ENCODE measurements at regions not wholly inside any gene's neighbourhood (a gene's known extent, or its start where the extent isn't known, plus 50 kb on each side); places are given as distances from the start of the nearest gene placed in this dataset.

DNA sequence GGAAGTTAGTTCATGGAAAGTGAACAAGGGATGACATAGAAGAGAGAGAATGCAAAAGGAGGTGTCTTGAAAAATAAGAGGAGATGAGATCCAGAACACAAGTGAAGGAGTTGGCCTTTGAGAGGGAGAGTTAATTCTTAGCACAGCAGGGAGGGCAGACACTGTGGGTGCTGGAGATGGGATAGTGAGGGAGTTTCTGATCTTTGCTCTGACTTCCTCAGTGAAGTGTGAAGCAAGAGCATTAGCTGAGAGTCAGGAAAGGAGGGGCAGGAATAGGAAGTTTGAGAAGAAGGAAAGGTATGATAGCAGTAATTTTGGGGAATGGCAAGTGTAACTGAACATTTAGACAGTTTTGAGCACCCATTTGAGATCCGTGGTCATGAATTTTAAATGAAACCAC, 75.8 kb upstream of the COCH start:
- DNase-seq (ENCODE audit: low read depth in 1 of 2, low spot score in 1 of 2): no peak
- TF ChIP-seq, protein P1, sequence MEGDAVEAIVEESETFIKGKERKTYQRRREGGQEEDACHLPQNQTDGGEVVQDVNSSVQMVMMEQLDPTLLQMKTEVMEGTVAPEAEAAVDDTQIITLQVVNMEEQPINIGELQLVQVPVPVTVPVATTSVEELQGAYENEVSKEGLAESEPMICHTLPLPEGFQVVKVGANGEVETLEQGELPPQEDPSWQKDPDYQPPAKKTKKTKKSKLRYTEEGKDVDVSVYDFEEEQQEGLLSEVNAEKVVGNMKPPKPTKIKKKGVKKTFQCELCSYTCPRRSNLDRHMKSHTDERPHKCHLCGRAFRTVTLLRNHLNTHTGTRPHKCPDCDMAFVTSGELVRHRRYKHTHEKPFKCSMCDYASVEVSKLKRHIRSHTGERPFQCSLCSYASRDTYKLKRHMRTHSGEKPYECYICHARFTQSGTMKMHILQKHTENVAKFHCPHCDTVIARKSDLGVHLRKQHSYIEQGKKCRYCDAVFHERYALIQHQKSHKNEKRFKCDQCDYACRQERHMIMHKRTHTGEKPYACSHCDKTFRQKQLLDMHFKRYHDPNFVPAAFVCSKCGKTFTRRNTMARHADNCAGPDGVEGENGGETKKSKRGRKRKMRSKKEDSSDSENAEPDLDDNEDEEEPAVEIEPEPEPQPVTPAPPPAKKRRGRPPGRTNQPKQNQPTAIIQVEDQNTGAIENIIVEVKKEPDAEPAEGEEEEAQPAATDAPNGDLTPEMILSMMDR (IDR thresholded peaks at IDR 0.05; ENCODE audit: insufficient read depth, low read length): no peak
- 0 out of 2 replicates have a peak, but pooled peaks have one; percentile 11 for TF ChIP-seq SPI1 (IDR thresholded peaks at IDR 0.05; ENCODE audit: borderline replicate concordance, low read depth)
- no peak overlapping the region for H3K27ac ChIP-seq (replicated peaks)
- H3K27me3 ChIP-seq (ENCODE audit: insufficient read depth, poor library complexity, severe bottlenecking): no peaks in the 10 kb centered on the region
- H3K4me3 ChIP-seq (replicated peaks; ENCODE audit: insufficient read depth, low read length): no peak overlapping the region

DNA sequence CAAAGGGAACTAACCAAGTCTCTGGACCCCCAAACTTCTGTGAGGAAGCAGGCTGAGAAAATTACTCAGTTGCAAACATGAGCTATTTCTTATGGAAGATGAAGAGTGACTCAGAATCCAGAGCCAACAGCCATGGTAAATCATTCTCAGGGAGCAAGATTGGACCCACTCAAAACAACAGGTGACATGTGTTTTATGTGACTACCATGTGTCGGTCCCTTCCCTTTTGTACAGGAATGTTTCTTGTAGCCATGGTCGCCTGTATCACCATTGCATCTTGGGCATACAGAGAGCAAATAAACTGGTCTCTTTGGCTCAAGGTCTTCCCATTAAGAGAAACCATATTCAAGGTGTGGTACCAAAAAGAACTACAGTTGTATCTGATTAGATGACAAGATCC, 75.4 kb upstream of the COCH start:
- TF ChIP-seq, protein P2, sequence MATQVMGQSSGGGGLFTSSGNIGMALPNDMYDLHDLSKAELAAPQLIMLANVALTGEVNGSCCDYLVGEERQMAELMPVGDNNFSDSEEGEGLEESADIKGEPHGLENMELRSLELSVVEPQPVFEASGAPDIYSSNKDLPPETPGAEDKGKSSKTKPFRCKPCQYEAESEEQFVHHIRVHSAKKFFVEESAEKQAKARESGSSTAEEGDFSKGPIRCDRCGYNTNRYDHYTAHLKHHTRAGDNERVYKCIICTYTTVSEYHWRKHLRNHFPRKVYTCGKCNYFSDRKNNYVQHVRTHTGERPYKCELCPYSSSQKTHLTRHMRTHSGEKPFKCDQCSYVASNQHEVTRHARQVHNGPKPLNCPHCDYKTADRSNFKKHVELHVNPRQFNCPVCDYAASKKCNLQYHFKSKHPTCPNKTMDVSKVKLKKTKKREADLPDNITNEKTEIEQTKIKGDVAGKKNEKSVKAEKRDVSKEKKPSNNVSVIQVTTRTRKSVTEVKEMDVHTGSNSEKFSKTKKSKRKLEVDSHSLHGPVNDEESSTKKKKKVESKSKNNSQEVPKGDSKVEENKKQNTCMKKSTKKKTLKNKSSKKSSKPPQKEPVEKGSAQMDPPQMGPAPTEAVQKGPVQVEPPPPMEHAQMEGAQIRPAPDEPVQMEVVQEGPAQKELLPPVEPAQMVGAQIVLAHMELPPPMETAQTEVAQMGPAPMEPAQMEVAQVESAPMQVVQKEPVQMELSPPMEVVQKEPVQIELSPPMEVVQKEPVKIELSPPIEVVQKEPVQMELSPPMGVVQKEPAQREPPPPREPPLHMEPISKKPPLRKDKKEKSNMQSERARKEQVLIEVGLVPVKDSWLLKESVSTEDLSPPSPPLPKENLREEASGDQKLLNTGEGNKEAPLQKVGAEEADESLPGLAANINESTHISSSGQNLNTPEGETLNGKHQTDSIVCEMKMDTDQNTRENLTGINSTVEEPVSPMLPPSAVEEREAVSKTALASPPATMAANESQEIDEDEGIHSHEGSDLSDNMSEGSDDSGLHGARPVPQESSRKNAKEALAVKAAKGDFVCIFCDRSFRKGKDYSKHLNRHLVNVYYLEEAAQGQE (IDR thresholded peaks at IDR 0.05; ENCODE audit: insufficient replicate concordance, low read depth): no peak
- TF ChIP-seq SPI1 (IDR thresholded peaks at IDR 0.05; ENCODE audit: borderline replicate concordance, low read depth): no peak
- no peak for TF ChIP-seq GABPA (IDR thresholded peaks at IDR 0.05; ENCODE audit: low read depth)
- TF ChIP-seq POLR2AphosphoS5 (IDR thresholded peaks at IDR 0.05; ENCODE audit: low read depth): no peak
- TF ChIP-seq, protein P1 (IDR thresholded peaks at IDR 0.05; ENCODE audit: insufficient read depth, low read length): no peak
- Histone ChIP-seq H3K4me3 (replicated peaks; ENCODE audit: insufficient read depth, low read length) (no peak overlapping the region), H3K27me3 (ENCODE audit: insufficient read depth, poor library complexity, severe bottlenecking) (no peaks in the 10 kb centered on the region), H3K27ac (replicated peaks) (no peak overlapping the region)
- no peak for DNase-seq (ENCODE audit: low read depth in 1 of 2, low spot score in 1 of 2)

DNA sequence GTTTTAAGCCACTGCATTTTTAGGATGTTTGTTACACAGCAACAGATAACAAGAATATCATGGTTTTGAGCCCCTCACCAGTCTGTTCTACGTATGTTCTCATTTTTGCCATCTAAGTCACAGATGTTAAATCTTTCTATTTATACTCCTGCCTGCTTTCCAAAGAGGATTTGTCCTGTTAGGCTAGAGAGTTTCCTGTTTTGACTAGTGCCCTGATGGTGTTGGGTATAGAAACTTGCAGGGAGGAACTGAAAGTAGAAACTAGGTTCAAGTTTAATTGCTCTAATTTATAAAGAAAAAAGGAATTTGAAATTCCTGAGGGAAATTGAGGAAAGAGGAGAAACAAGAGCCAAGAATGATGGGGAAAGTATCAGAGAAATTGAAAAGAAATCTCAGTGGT, 74.4 kb upstream of the COCH start:
- no peak for DNase-seq (ENCODE audit: low read depth in 1 of 2, low spot score in 1 of 2)
- Histone ChIP-seq H3K4me3 (replicated peaks; ENCODE audit: insufficient read depth, low read length) (no peak overlapping the region), H3K27ac (replicated peaks) (no peak overlapping the region), H3K27me3 (ENCODE audit: insufficient read depth, poor library complexity, severe bottlenecking) (no peaks in the 10 kb centered on the region)
- TF ChIP-seq, protein P1 (IDR thresholded peaks at IDR 0.05; ENCODE audit: insufficient read depth, low read length): no peak
- TF ChIP-seq SPI1 (IDR thresholded peaks at IDR 0.05; ENCODE audit: borderline replicate concordance, low read depth) (no peak), POLR2AphosphoS5 (IDR thresholded peaks at IDR 0.05; ENCODE audit: low read depth) (no peak), GABPA (IDR thresholded peaks at IDR 0.05; ENCODE audit: low read depth) (no peak)
- TF ChIP-seq, protein P2 (IDR thresholded peaks at IDR 0.05; ENCODE audit: insufficient replicate concordance, low read depth): no peak

DNA sequence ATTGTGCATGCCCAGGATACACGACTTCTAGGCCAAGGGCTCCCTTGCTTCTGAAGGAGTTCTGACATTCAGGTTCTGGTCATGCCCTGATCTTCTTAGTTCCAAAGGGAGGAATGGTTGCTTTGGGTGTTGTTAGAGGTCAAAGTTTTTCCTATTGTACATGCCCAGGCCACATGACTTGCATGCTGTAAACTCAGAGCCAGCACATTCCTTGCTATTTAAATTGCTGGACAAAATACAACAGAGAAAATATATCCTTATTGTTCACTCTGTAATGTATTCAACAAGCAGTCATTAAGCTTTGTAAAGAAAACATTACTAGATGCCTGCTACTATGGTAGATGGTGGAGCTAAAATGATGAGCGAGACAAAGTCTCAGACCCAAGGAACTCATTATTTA, 71.2 kb upstream of the COCH start:
- no peak for DNase-seq (ENCODE audit: low read depth in 1 of 2, low spot score in 1 of 2)
- Histone ChIP-seq H3K4me3 (replicated peaks; ENCODE audit: insufficient read depth, low read length) (no peak overlapping the region), H3K27me3 (ENCODE audit: insufficient read depth, poor library complexity, severe bottlenecking) (no peaks in the 10 kb centered on the region), H3K27ac (replicated peaks) (no peak overlapping the region)
- no peak for TF ChIP-seq POLR2AphosphoS5 (IDR thresholded peaks at IDR 0.05; ENCODE audit: low read depth)
- TF ChIP-seq, protein P2 (IDR thresholded peaks at IDR 0.05; ENCODE audit: insufficient replicate concordance, low read depth): no peak
- no peak for TF ChIP-seq SPI1 (IDR thresholded peaks at IDR 0.05; ENCODE audit: borderline replicate concordance, low read depth)
- TF ChIP-seq, protein P1 (IDR thresholded peaks at IDR 0.05; ENCODE audit: insufficient read depth, low read length): no peak
- no peak for TF ChIP-seq GABPA (IDR thresholded peaks at IDR 0.05; ENCODE audit: low read depth)
